B cell (primary cell): ENCODE measurements at regions not wholly inside any gene's neighbourhood (a gene's known extent, or its start where the extent isn't known, plus 50 kb on each side); places are given as distances from the start of the nearest gene placed in this dataset.

Source experiments
- ATAC-seq: fragments of 200-7000 bp; cut with Tn5 transposase; one replicate; pipeline ENCODE4 v1.10.0; 2021; ENCODE audit warnings: low read depth, mild to moderate bottlenecking, moderate number of reproducible peaks, moderate library complexity
- CTCF ChIA-PET: fragments of 350-600 bp; sonication (Branson Sonifier 250); formaldehyde crosslinking; loops from one replicate; lab custom pipeline; 2021; ENCODE audit warnings: antibody characterized with exemption, inconsistent platforms; lab: Charles Lee
- POLR2A ChIA-PET: fragments of 350-600 bp; sonication (Branson Sonifier 250); formaldehyde crosslinking; loops from one replicate; lab custom pipeline; 2021; ENCODE audit warnings: antibody characterized with exemption; lab: Charles Lee
- DNase-seq: peaks from one replicate; pipeline ENCODE4 v3.0.0; 2013
- H2AFZ ChIP-seq: 2 replicates; pipeline ENCODE4 v1.6.1; 2012; ENCODE audit warnings: mild to moderate bottlenecking, low read depth, low read length; ENCODE audit not compliant: insufficient read depth, poor library complexity, severe bottlenecking
- H3K27ac ChIP-seq, 2 donors: 1 replicate in 1 of 2; 2 replicates in 1 of 2; pipeline ENCODE4 v1.5.1; 2012 to 2013; ENCODE audit warnings: low read length in 2 of 2, mild to moderate bottlenecking in 2 of 2, moderate library complexity in 1 of 2
- H3K27me3 ChIP-seq, 4 experiments: fragments of 200-600 bp in 1 of 4; sonication (generic) in 1 of 4; replicated peaks in 1 of 4; 1 replicate in 2 of 4; 2 replicates in 2 of 4; pipeline versions ENCODE4 v1.6.1 to v1.7.0; 2013 to 2016; ENCODE audit warnings: low read length in 3 of 4, mild to moderate bottlenecking in 2 of 4, mixed read lengths in 1 of 4, moderate library complexity in 1 of 4; ENCODE audit not compliant: insufficient read depth in 4 of 4, control insufficient read depth in 3 of 4; ENCODE audit errors: control extremely low read depth in 1 of 4
- H3K36me3 ChIP-seq, 2 experiments: replicated peaks in 1 of 2; 1 replicate in 1 of 2; 2 replicates in 1 of 2; pipeline versions ENCODE4 v1.6.1 to v1.7.1; 2013; ENCODE audit warnings: low read length in 1 of 2; ENCODE audit not compliant: insufficient read depth in 2 of 2, control insufficient read depth in 1 of 2; ENCODE audit errors: control extremely low read depth in 1 of 2, extremely low read depth in 1 of 2
- H3K4me1 ChIP-seq, 2 donors: fragments of 200-600 bp in 1 of 2; sonication (generic) in 1 of 2; 1 replicate in 1 of 2; 2 replicates in 1 of 2; pipeline versions ENCODE4 v1.5.1 to v1.6.1; 2013 to 2017; ENCODE audit warnings: low read length in 2 of 2; ENCODE audit not compliant: control insufficient read depth in 2 of 2, insufficient read depth in 2 of 2
- H3K4me2 ChIP-seq: replicated peaks from 2 replicates; pipeline ENCODE3; 2012; ENCODE audit warnings: mild to moderate bottlenecking, low read depth, low read length; ENCODE audit not compliant: poor library complexity, severe bottlenecking
- H3K4me3 ChIP-seq, 5 experiments: fragments of 200-600 bp in 1 of 5; sonication (generic) in 1 of 5; 1 replicate in 3 of 5; 2 replicates in 2 of 5; pipeline versions ENCODE4 v1.5.1 to v1.7.0; 2011 to 2016; ENCODE audit warnings: low read length in 4 of 5, mild to moderate bottlenecking in 4 of 5, low read depth in 2 of 5, control low read depth in 1 of 5, moderate library complexity in 1 of 5; ENCODE audit not compliant: insufficient read depth in 1 of 5; ENCODE audit errors: control extremely low read depth in 1 of 5, extremely low read depth in 1 of 5
- H3K79me2 ChIP-seq: fragments of 200-600 bp; sonication (generic); one replicate; pipeline ENCODE4 v1.6.0; 2016; ENCODE audit warnings: low read length; ENCODE audit not compliant: control insufficient read depth, insufficient read depth
- H3K9ac ChIP-seq: fragments of 200-600 bp; sonication (generic); 2 replicates; pipeline ENCODE4 v1.6.1; 2017; ENCODE audit warnings: mild to moderate bottlenecking, low read length, moderate library complexity
- H3K9me3 ChIP-seq, 3 donors: one replicate each; pipeline versions ENCODE4 v1.6.1 to v1.7.1; 2013; ENCODE audit warnings: low read length in 2 of 3; ENCODE audit not compliant: control insufficient read depth in 2 of 3, insufficient read depth in 1 of 3; ENCODE audit errors: control extremely low read depth in 1 of 3
- H4K20me1 ChIP-seq: 2 replicates; pipeline ENCODE4 v1.6.0; 2012; ENCODE audit warnings: mild to moderate bottlenecking, low read length; ENCODE audit not compliant: insufficient read depth, control insufficient read depth, poor library complexity, severe bottlenecking
- H3K27ac Mint-ChIP-seq: one replicate; pipeline ENCODE4 v1.8.0; 2021; ENCODE audit warnings: mixed read lengths
- H3K27me3 Mint-ChIP-seq: one replicate; pipeline ENCODE4 v1.8.0; 2021; ENCODE audit warnings: mixed read lengths
- H3K4me1 Mint-ChIP-seq: one replicate; pipeline ENCODE4 v1.8.0; 2021; ENCODE audit warnings: mixed read lengths
- H3K4me3 Mint-ChIP-seq: one replicate; pipeline ENCODE4 v1.8.0; 2021; ENCODE audit warnings: mixed read lengths
- H3K9me3 Mint-ChIP-seq: one replicate; pipeline ENCODE4 v1.8.0; 2022; ENCODE audit warnings: mixed read lengths; ENCODE audit not compliant: insufficient read depth
- CTCF ChIP-seq: fragments of 200-600 bp; IDR thresholded peaks from one replicate; pipeline ENCODE4 v1.8.0; 2022; ENCODE audit warnings: antibody characterized with exemption, mild to moderate bottlenecking
- EZH2 ChIP-seq: IDR thresholded peaks from 2 replicates; pipeline ENCODE4 v1.6.1; 2012; ENCODE audit warnings: borderline replicate concordance, low read depth, mild to moderate bottlenecking, moderate library complexity, low read length; ENCODE audit not compliant: insufficient read depth, poor library complexity, severe bottlenecking
- WGBS: methylation state at CpG from one replicate; pipeline ENCODE4 v1.1.5; 2013; ENCODE audit warnings: missing lambda C conversion rate; ENCODE audit not compliant: insufficient coverage; 5-methylcytosine and 5-hydroxymethylcytosine counted together
- intact Hi-C: fragments of 100-400 bp; cut with micrococcal nuclease; formaldehyde crosslinking; loops from one replicate; pipeline ENCODE4 v1.10.0; 2022

- Mint-ChIP-seq H3K4me3 (no peak overlapping the region), H3K9me3 (peaks cover 16% of the 10 kb centered on the region), H3K27ac (no peak overlapping the region), H3K27me3 (no peaks in the 10 kb centered on the region), H3K4me1 (no peaks in the 10 kb centered on the region)
- no peaks in the 10 kb centered on the region for H3K4me1 ChIP-seq
- H3K27ac ChIP-seq: no peak overlapping the region
- no peak overlapping the region for H3K4me2 ChIP-seq
- CTCF ChIA-PET: interaction anchor here (1.8 kb wide), 1 partner anchor 30 kb away, joined by 5 read pairs; no protein-coding TSS in a partner anchor
- H3K79me2 ChIP-seq: no peaks in the 10 kb centered on the region
- no peak overlapping the region for H3K4me3 ChIP-seq
- H3K36me3 ChIP-seq: no peaks in the 10 kb centered on the region
- ATAC-seq (no peak), DNase-seq (no peak)
- TF ChIP-seq EZH2 (no peak), CTCF (no peak)
- no peak overlapping the region for H3K9ac ChIP-seq
- no peaks in the 10 kb centered on the region for H4K20me1 ChIP-seq
- H3K9me3 ChIP-seq: peaks cover 3 to 16% (median 12%) of the 10 kb centered on the region in 3 donors
- POLR2A ChIA-PET: no interaction called here
- H3K27me3 ChIP-seq: no peaks in the 10 kb centered on the region
- intact Hi-C loops: no loop called here
- WGBS: no CpG with 5 or more reads among the region's 1 CpG
- no peak overlapping the region for H2AFZ ChIP-seq
Measured at GRCh38 chr2:57936216-57936615, 110.4 kb upstream of the VRK2 start.

- H3K9me3 ChIP-seq: peaks cover 3 to 16% (median 12%) of the 10 kb centered on the region in 3 donors
- H3K4me3 ChIP-seq: no peak overlapping the region
- no peaks in the 10 kb centered on the region for H3K36me3 ChIP-seq
- intact Hi-C loops: no loop called here
- H3K27ac ChIP-seq: no peak overlapping the region
- no peak overlapping the region for H3K9ac ChIP-seq
- Mint-ChIP-seq H3K27ac (no peak overlapping the region), H3K27me3 (no peaks in the 10 kb centered on the region), H3K9me3 (peaks cover 13% of the 10 kb centered on the region), H3K4me3 (no peak overlapping the region), H3K4me1 (no peaks in the 10 kb centered on the region)
- H4K20me1 ChIP-seq: no peaks in the 10 kb centered on the region
- no peaks in the 10 kb centered on the region for H3K27me3 ChIP-seq
- no peak overlapping the region for H2AFZ ChIP-seq
- ChIA-PET POLR2A (no interaction called here), CTCF (interaction anchor here (1.8 kb wide), 1 partner anchor 32 kb away, joined by 5 read pairs; no protein-coding TSS in a partner anchor)
- no peaks in the 10 kb centered on the region for H3K79me2 ChIP-seq
- no peaks in the 10 kb centered on the region for H3K4me1 ChIP-seq
- DNase-seq (no peak), ATAC-seq (no peak)
- H3K4me2 ChIP-seq: no peak overlapping the region
- WGBS: no CpG with 5 or more reads among the region's 3 CpGs
- TF ChIP-seq EZH2: no peak
- no peak for TF ChIP-seq CTCF
Measured at GRCh38 chr2:57937456-57937855, 109.2 kb upstream of the VRK2 start.
